Dedifferentiated amniotic fluid mesenchymal stem cell (primary cell): ENCODE measurements at regions not wholly inside any gene's neighbourhood (a gene's known extent, or its start where the extent isn't known, plus 50 kb on each side); places are given as distances from the start of the nearest gene placed in this dataset.

ENCODE experiments used
- DNase-seq: peaks from one replicate; pipeline ENCODE4 v3.0.0-alpha.2; 2016; ENCODE audit errors: extremely low spot score

- no peak for DNase-seq
Measured at GRCh38 chr2:236317938-236318396, 53.8 kb upstream of the ASB18 start.

GRCh38 chr2:236318401-236318800, 54.2 kb upstream of the ASB18 start:
- no peak for DNase-seq

- DNase-seq, result no peak
Measured at GRCh38 chr2:236319036-236319435, 54.8 kb upstream of the ASB18 start.

- no peak for DNase-seq
Measured at GRCh38 chr2:236321415-236321814, 57.2 kb upstream of the ASB18 start.

GRCh38 chr2:236333417-236334121, 69.4 kb upstream of the ASB18 start:
- DNase-seq, result no peak

GRCh38 chr2:236334122-236334876, 70.1 kb upstream of the ASB18 start:
- DNase-seq, result no peak

GRCh38 chr2:236335696-236336574, 71.7 kb upstream of the ASB18 start:
- DNase-seq, result no peak

GRCh38 chr2:236336575-236337464, 72.6 kb upstream of the ASB18 start:
- no peak for DNase-seq

- no peak for DNase-seq
Measured at GRCh38 chr2:236337465-236338325, 73.5 kb upstream of the ASB18 start.

- DNase-seq, result no peak
Measured at GRCh38 chr2:236338495-236339184, 74.4 kb upstream of the ASB18 start.

- DNase-seq, result no peak
Measured at GRCh38 chr2:236340251-236340650, 76.0 kb upstream of the ASB18 start.

- DNase-seq, result no peak
Measured at GRCh38 chr2:236341067-236341466, 76.9 kb upstream of the ASB18 start.

GRCh38 chr2:236341721-236342120, 77.5 kb upstream of the ASB18 start:
- DNase-seq, result no peak

GRCh38 chr2:236342507-236342906, 78.3 kb upstream of the ASB18 start:
- DNase-seq, result no peak

- no peak for DNase-seq
Measured at GRCh38 chr2:236342951-236343350, 78.7 kb upstream of the ASB18 start.

GRCh38 chr2:236343400-236344161, 79.4 kb upstream of the ASB18 start:
- peak; percentile 82 for DNase-seq

GRCh38 chr2:236344446-236344845, 80.2 kb upstream of the ASB18 start:
- no peak for DNase-seq

- DNase-seq, result no peak
Measured at GRCh38 chr2:236345081-236345714, 81.0 kb upstream of the ASB18 start.
